ENCODE measurements at regions not wholly inside any gene's neighbourhood (a gene's known extent, or its start where the extent isn't known, plus 50 kb on each side); places are given as distances from the start of the nearest gene placed in this dataset.

DNA sequence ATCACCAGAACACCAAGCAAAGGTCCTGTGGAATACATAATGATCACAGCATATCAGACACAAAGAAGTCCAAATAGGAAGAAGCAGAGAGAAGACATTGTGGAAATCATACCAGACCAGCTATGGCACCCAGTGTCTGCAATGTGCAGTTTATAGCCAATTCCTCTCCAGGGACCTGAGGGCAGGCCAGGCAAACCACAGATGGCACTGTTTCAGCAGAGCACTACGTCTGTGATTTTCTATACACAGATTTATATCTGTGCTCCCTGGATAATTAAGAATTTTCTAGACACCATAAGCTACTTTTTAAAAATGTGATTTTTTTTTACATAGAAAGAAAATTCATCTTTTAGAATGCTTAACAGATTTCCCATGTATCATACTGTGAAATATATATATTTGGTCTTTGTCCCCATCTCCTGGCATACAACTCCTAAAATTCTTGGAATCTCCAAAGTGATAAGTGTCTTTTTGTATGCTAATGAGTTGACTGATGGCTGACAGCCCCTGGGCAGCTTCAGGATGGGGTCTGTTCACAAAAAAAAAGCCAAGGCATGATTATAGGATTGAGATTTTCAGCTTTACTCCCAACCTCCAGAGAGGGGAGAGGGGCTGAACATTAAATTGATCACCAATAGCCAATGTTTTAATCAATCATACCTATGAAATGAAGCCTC, 498.1 kb downstream of the SIPA1L2 start (continued):
- TF ChIP-seq FOSL1 (IDR thresholded peaks at IDR 0.05; ENCODE audit: insufficient read depth, low read depth, low read length) (no peak), SIN3A (conservative IDR thresholded peaks at IDR 0.05 in 1 of 2, IDR thresholded peaks at IDR 0.05 in 1 of 2; ENCODE audit: low read depth in 1 of 2, low read length in 2 of 2) (no peak), EP300 (IDR thresholded peaks at IDR 0.05; ENCODE audit: borderline replicate concordance in 1 of 2, low read depth in 2 of 2, low read length in 2 of 2) (no peak)

Data from H1 (cell line).